ENCODE measurements at regions not wholly inside any gene's neighbourhood (a gene's known extent, or its start where the extent isn't known, plus 50 kb on each side); places are given as distances from the start of the nearest gene placed in this dataset.

GRCh38 chr3:174440741-174441587 lies 418.2 kb upstream of the NAALADL2 start:
- DNase-seq (ENCODE audit: low spot score in 2 of 2) = peak; percentile 15 to 91
- no peak for TF ChIP-seq CTCF (IDR thresholded peaks at IDR 0.05)

GRCh38 chr3:174441588-174442301 lies 417.4 kb upstream of the NAALADL2 start:
- H3K4me1 ChIP-seq = peaks cover 0 to 5% of the 10 kb centered on the region in 2 donors
- H3K36me3 ChIP-seq = no peaks in the 10 kb centered on the region
- peak overlapping the region; percentile 81 to 93 for H3K4me3 ChIP-seq
- peak overlapping the region; percentile 90 to 99 for H3K27ac ChIP-seq
- no peaks in the 10 kb centered on the region for H3K9me3 ChIP-seq
- intact Hi-C loops (cut with DNase I) = loop anchor here (2.0 to 5.0 kb wide), 4 partner anchors 56 to 1047 kb away; no protein-coding TSS in a partner anchor
- no peak for TF ChIP-seq CTCF (IDR thresholded peaks at IDR 0.05)
- no peak for DNase-seq (ENCODE audit: low spot score in 2 of 2)
- no peaks in the 10 kb centered on the region for H3K27me3 ChIP-seq

More at GRCh38 chr3:174440741-174441587, 418.2 kb upstream of the NAALADL2 start:
- H3K36me3 ChIP-seq = no peaks in the 10 kb centered on the region
- peaks cover 0 to 5% of the 10 kb centered on the region in 2 donors for H3K4me1 ChIP-seq
- no peaks in the 10 kb centered on the region for H3K27me3 ChIP-seq
- intact Hi-C loops (cut with DNase I) = loop anchor here (2.0 to 5.0 kb wide), 4 partner anchors 56 to 1046 kb away; no protein-coding TSS in a partner anchor
- peak overlapping the region; percentile 81 to 93 for H3K4me3 ChIP-seq
- no peaks in the 10 kb centered on the region for H3K9me3 ChIP-seq
- peak overlapping the region; percentile 90 to 99 for H3K27ac ChIP-seq

GRCh38 chr3:174442302-174442682 lies 416.8 kb upstream of the NAALADL2 start:
- Histone ChIP-seq H3K4me3 (peak overlapping the region; percentile 81 to 93), H3K36me3 (no peaks in the 10 kb centered on the region), H3K27ac (peak overlapping the region; percentile 90 to 99), H3K9me3 (peaks cover 0 to 3% of the 10 kb centered on the region in 2 donors), H3K4me1 (peaks cover 0 to 5% of the 10 kb centered on the region in 2 donors), H3K27me3 (no peaks in the 10 kb centered on the region)
- intact Hi-C loops (cut with DNase I) = loop anchor here (5.0 kb wide), 2 partner anchors 55 to 750 kb away; no protein-coding TSS in a partner anchor
- DNase-seq (ENCODE audit: low spot score in 2 of 2) = no peak
- TF ChIP-seq CTCF (IDR thresholded peaks at IDR 0.05) = no peak

GRCh38 chr3:174444391-174444790 lies 414.7 kb upstream of the NAALADL2 start:
- no peak for DNase-seq (ENCODE audit: low spot score in 2 of 2)
- Histone ChIP-seq H3K27me3 (no peaks in the 10 kb centered on the region), H3K4me3 (no peak overlapping the region), H3K4me1 (peaks cover 0 to 5% of the 10 kb centered on the region in 2 donors), H3K27ac (no peak overlapping the region), H3K9me3 (peaks cover 0 to 20% of the 10 kb centered on the region in 2 donors), H3K36me3 (no peaks in the 10 kb centered on the region)
- intact Hi-C loops (cut with DNase I) = loop anchor here (5.0 kb wide), 2 partner anchors 53 to 748 kb away; no protein-coding TSS in a partner anchor
- TF ChIP-seq CTCF (IDR thresholded peaks at IDR 0.05) = no peak

- peaks cover 0 to 46% of the 10 kb centered on the region in 2 donors for H3K9me3 ChIP-seq
- no peak overlapping the region for H3K4me3 ChIP-seq
- H3K36me3 ChIP-seq = no peaks in the 10 kb centered on the region
- no peaks in the 10 kb centered on the region for H3K27me3 ChIP-seq
- no peaks in the 10 kb centered on the region for H3K4me1 ChIP-seq
- TF ChIP-seq CTCF (IDR thresholded peaks at IDR 0.05) = no peak
- H3K27ac ChIP-seq = no peak overlapping the region
- intact Hi-C loops (cut with DNase I) = no loop called here
- DNase-seq (ENCODE audit: low spot score in 2 of 2) = no peak
Observed at GRCh38 chr3:174457758-174458157, 401.4 kb upstream of the NAALADL2 start.
